CD4-positive, alpha-beta T cell (primary cell): ENCODE measurements at regions not wholly inside any gene's neighbourhood (a gene's known extent, or its start where the extent isn't known, plus 50 kb on each side); places are given as distances from the start of the nearest gene placed in this dataset.
A peak's percentile ranks its signal among the peaks of the same experiment; 100 is the strongest.

Source experiments
- ATAC-seq: fragments of 200-7000 bp; cut with Tn5 transposase; one replicate; pipeline ENCODE4 v1.10.0; 2022; ENCODE audit warnings: mild to moderate bottlenecking; ENCODE audit not compliant: poor library complexity
- CTCF ChIA-PET: fragments of 350-600 bp; sonication (Branson Sonifier 250); formaldehyde crosslinking; loops from one replicate; lab custom pipeline; 2021; ENCODE audit warnings: antibody characterized with exemption, inconsistent platforms; lab: Charles Lee
- POLR2A ChIA-PET: fragments of 350-600 bp; sonication (Branson Sonifier 250); formaldehyde crosslinking; loops from one replicate; lab custom pipeline; 2021; ENCODE audit warnings: antibody characterized with exemption, inconsistent platforms; lab: Charles Lee
- DNase-seq, 14 experiments: peaks; one replicate each; pipeline ENCODE4 v3.0.0-alpha.2; 2013 to 2020; ENCODE audit warnings: mixed read lengths in 2 of 14
- H3K27ac ChIP-seq, 2 donors: one replicate each; pipeline versions ENCODE4 v1.5.1 to v1.7.0; 2013; ENCODE audit warnings: low read length in 2 of 2, low read depth in 1 of 2, mild to moderate bottlenecking in 1 of 2
- H3K27me3 ChIP-seq, 2 experiments: 1 replicate in 1 of 2; 2 replicates in 1 of 2; pipeline versions ENCODE4 v1.6.1 to v1.7.0; 2013; ENCODE audit warnings: low read length in 2 of 2, control low read depth in 1 of 2, mild to moderate bottlenecking in 1 of 2, moderate library complexity in 1 of 2; ENCODE audit not compliant: insufficient read depth in 2 of 2, control insufficient read depth in 1 of 2
- H3K36me3 ChIP-seq: one replicate; pipeline ENCODE4 v1.6.1; 2013; ENCODE audit warnings: low read length, control low read depth; ENCODE audit not compliant: insufficient read depth
- H3K4me1 ChIP-seq: one replicate; pipeline ENCODE4 v1.6.1; 2013; ENCODE audit warnings: low read length, control low read depth; ENCODE audit not compliant: insufficient read depth
- H3K4me3 ChIP-seq: one replicate; pipeline ENCODE4 v1.5.1; 2013; ENCODE audit warnings: mild to moderate bottlenecking, low read length, moderate library complexity
- H3K9me3 ChIP-seq, 2 experiments: 1 replicate in 1 of 2; 2 replicates in 1 of 2; pipeline versions ENCODE4 v1.6.1 to v1.7.0; 2013; ENCODE audit warnings: low read length in 2 of 2, mild to moderate bottlenecking in 2 of 2, control low read depth in 1 of 2, moderate library complexity in 1 of 2; ENCODE audit not compliant: control insufficient read depth in 1 of 2, insufficient read depth in 1 of 2
- H3K27ac Mint-ChIP-seq: one replicate; pipeline ENCODE4 v1.8.0; 2020; ENCODE audit warnings: mixed read lengths
- H3K27me3 Mint-ChIP-seq: one replicate; pipeline ENCODE4 v1.8.0; 2021; ENCODE audit warnings: mixed read lengths
- H3K36me3 Mint-ChIP-seq: one replicate; pipeline ENCODE4 v1.8.0; 2021; ENCODE audit warnings: low read depth, mixed read lengths
- H3K4me1 Mint-ChIP-seq: one replicate; pipeline ENCODE4 v1.8.0; 2021; ENCODE audit warnings: low read depth, mixed read lengths
- H3K4me3 Mint-ChIP-seq: one replicate; pipeline ENCODE4 v1.8.0; 2020; ENCODE audit warnings: mild to moderate bottlenecking, mixed read lengths
- H3K9me3 Mint-ChIP-seq: one replicate; pipeline ENCODE4 v1.8.0; 2020; ENCODE audit warnings: mixed read lengths
- CTCF ChIP-seq: fragments of 200-600 bp; IDR thresholded peaks from one replicate; pipeline ENCODE4 v1.8.0; 2022; ENCODE audit warnings: antibody characterized with exemption, mild to moderate bottlenecking
- intact Hi-C, 2 experiments: fragments of 100-400 bp; cut with DNase I in 1 of 2; cut with micrococcal nuclease in 1 of 2; formaldehyde crosslinking; loops; one replicate each; pipeline versions ENCODE4 v1.15.1 to v1.9.0; 2023 to 2025; cut with DNase I, micrococcal nuclease

- no peak for DNase-seq
- ChIA-PET CTCF (interaction anchor here (1.0 to 4.8 kb wide), 10 partner anchors 21 to 171 kb away, joined by 5 to 58 read pairs (median 10); no protein-coding TSS in a partner anchor), POLR2A (interaction anchor here (1.1 to 9.5 kb wide), 15 partner anchors 11 to 534 kb away, joined by 3 to 465 read pairs (median 56); partner anchors contain the start of genes ANXA2R, HMGCS1, TMEM267 and ZNF131)
- no peak for TF ChIP-seq CTCF
- Histone ChIP-seq H3K27ac (peak overlapping the region; percentile 96 to 98), H3K4me3 (peak overlapping the region; percentile 75), H3K27me3 (no peaks in the 10 kb centered on the region), H3K9me3 (peaks cover 7 to 28% of the 10 kb centered on the region in 2 experiments), H3K4me1 (peaks cover 45% of the 10 kb centered on the region), H3K36me3 (no peaks in the 10 kb centered on the region)
- H3K27me3 Mint-ChIP-seq: no peaks in the 10 kb centered on the region
- ATAC-seq: no peak
- H3K9me3 Mint-ChIP-seq: no peaks in the 10 kb centered on the region
- H3K4me1 Mint-ChIP-seq: peaks cover 33% of the 10 kb centered on the region
- intact Hi-C loops: loop anchor here (1.0 to 5.0 kb wide), 7 partner anchors 38 to 172 kb away; partner anchors contain the start of genes ANXA2R (in 1 of the 2) and ZNF131 (in 1 of the 2)
- peak overlapping the region; percentile 99 for H3K27ac Mint-ChIP-seq
- H3K4me3 Mint-ChIP-seq: peak overlapping the region; percentile 98
- peaks cover 29% of the 10 kb centered on the region for H3K36me3 Mint-ChIP-seq
Measured at GRCh38 chr5:42950116-42950455, 90.0 kb downstream of the ANXA2R start.

- peaks cover 29% of the 10 kb centered on the region for H3K36me3 Mint-ChIP-seq
- Histone ChIP-seq H3K27ac (peak overlapping the region; percentile 96 to 98), H3K27me3 (no peaks in the 10 kb centered on the region), H3K4me3 (peak overlapping the region; percentile 75), H3K36me3 (no peaks in the 10 kb centered on the region), H3K4me1 (peaks cover 45% of the 10 kb centered on the region), H3K9me3 (peaks cover 5 to 23% of the 10 kb centered on the region in 2 experiments)
- DNase-seq (peak; percentile 39 to 90 (median 55)), ATAC-seq (peak; percentile 36)
- POLR2A ChIA-PET: interaction anchor here (1.1 to 9.5 kb wide), 16 partner anchors 10 to 654 kb away, joined by 3 to 465 read pairs (median 44); partner anchors contain the start of genes ANXA2R, HMGCS1, NNT and TMEM267
- TF ChIP-seq CTCF: peak; percentile 46
- H3K4me3 Mint-ChIP-seq: peak overlapping the region; percentile 98
- H3K27ac Mint-ChIP-seq: peak overlapping the region; percentile 99
- no peaks in the 10 kb centered on the region for H3K9me3 Mint-ChIP-seq
- CTCF ChIA-PET: interaction anchor here (1.2 to 4.8 kb wide), 10 partner anchors 22 to 172 kb away, joined by 5 to 58 read pairs (median 10); no protein-coding TSS in a partner anchor
- peaks cover 36% of the 10 kb centered on the region for H3K4me1 Mint-ChIP-seq
- no peaks in the 10 kb centered on the region for H3K27me3 Mint-ChIP-seq
- intact Hi-C loops: loop anchor here (1.0 to 5.0 kb wide), 8 partner anchors 37 to 173 kb away; partner anchors contain the start of genes ANXA2R (in 1 of the 2) and ZNF131 (in 1 of the 2)
Measured at GRCh38 chr5:42949348-42950115, 90.6 kb downstream of the ANXA2R start.

GRCh38 chr5:42948961-42949347 lies 91.2 kb downstream of the ANXA2R start:
- Histone ChIP-seq H3K27me3 (no peaks in the 10 kb centered on the region), H3K36me3 (no peaks in the 10 kb centered on the region), H3K4me1 (peaks cover 45% of the 10 kb centered on the region), H3K9me3 (peaks cover 0 to 17% of the 10 kb centered on the region in 2 experiments), H3K27ac (peak overlapping the region; percentile 96 to 98), H3K4me3 (peak overlapping the region; percentile 75)
- Mint-ChIP-seq H3K27me3 (no peaks in the 10 kb centered on the region), H3K36me3 (peaks cover 29% of the 10 kb centered on the region), H3K4me3 (peak overlapping the region; percentile 98), H3K27ac (peak overlapping the region; percentile 99), H3K4me1 (peaks cover 36% of the 10 kb centered on the region), H3K9me3 (no peaks in the 10 kb centered on the region)
- ChIA-PET CTCF (interaction anchor here (1.2 to 4.8 kb wide), 9 partner anchors 23 to 157 kb away, joined by 5 to 58 read pairs (median 10); no protein-coding TSS in a partner anchor), POLR2A (interaction anchor here (0.7 to 9.5 kb wide), 12 partner anchors 10 to 654 kb away, joined by 3 to 465 read pairs (median 64); partner anchors contain the start of genes ANXA2R, NNT, TMEM267 and ZNF131)
- intact Hi-C loops: loop anchor here in 1 of 2 experiments (1.0 kb wide), 1 partner anchor 116 kb away; no protein-coding TSS in a partner anchor
- ATAC-seq (no peak), DNase-seq (no peak)
- no peak for TF ChIP-seq CTCF
